ENCODE measurements at regions not wholly inside any gene's neighbourhood (a gene's known extent, or its start where the extent isn't known, plus 50 kb on each side); places are given as distances from the start of the nearest gene placed in this dataset.

GRCh38 chr10:24120646-24121045 is 88.3 kb upstream of the KIAA1217 start:
- TF ChIP-seq CTCF (conservative IDR thresholded peaks at IDR 0.05), result no peak
- no peak for TF ChIP-seq EZH2 (IDR thresholded peaks at IDR 0.05; ENCODE audit: low read depth)
